ENCODE measurements at regions not wholly inside any gene's neighbourhood (a gene's known extent, or its start where the extent isn't known, plus 50 kb on each side); places are given as distances from the start of the nearest gene placed in this dataset.

- TF ChIP-seq CTCF (IDR thresholded peaks at IDR 0.05), result no peak
- no peak for TF ChIP-seq EP300 (IDR thresholded peaks at IDR 0.05; ENCODE audit: borderline replicate concordance in 1 of 2, low read depth in 1 of 2, low read length in 1 of 2)
- TF ChIP-seq TCF12 (IDR thresholded peaks at IDR 0.05), result peak; percentile 73; the same call in 1 of the 2 replicates
- TF ChIP-seq REST (IDR thresholded peaks at IDR 0.05; ENCODE audit: low read depth, low read length), result no peak
- no peak for TF ChIP-seq SMC3 (IDR thresholded peaks at IDR 0.05; ENCODE audit: low read depth, low read length)
- TF ChIP-seq JUND (IDR thresholded peaks at IDR 0.05), result no peak
- no peak for TF ChIP-seq TAF1 (IDR thresholded peaks at IDR 0.05; ENCODE audit: borderline replicate concordance, low read depth, low read length)
- TF ChIP-seq ZBTB33 (IDR thresholded peaks at IDR 0.05; ENCODE audit: borderline replicate concordance, low read depth), result no peak
- no peak for TF ChIP-seq EZH2phosphoT487 (IDR thresholded peaks at IDR 0.05; ENCODE audit: borderline replicate concordance, low read depth)
- TF ChIP-seq GATA2 (CRISPR knock-in tag; IDR thresholded peaks at IDR 0.05), result no peak
- no peak for TF ChIP-seq RXRA (IDR thresholded peaks at IDR 0.05; ENCODE audit: borderline replicate concordance, low read depth)
- TF ChIP-seq SIN3A (IDR thresholded peaks at IDR 0.05; ENCODE audit: borderline replicate concordance, low read depth, low read length), result no peak
- no peak for TF ChIP-seq MEF2A (IDR thresholded peaks at IDR 0.05; ENCODE audit: borderline replicate concordance, low read depth)
Observed at GRCh38 chr9:7376833-7377232, 422.7 kb downstream of the DMAC1 start.

Measured in SK-N-SH (cell line).